CD4-positive, CD25-positive, alpha-beta regulatory T cell (primary cell): ENCODE measurements at regions not wholly inside any gene's neighbourhood (a gene's known extent, or its start where the extent isn't known, plus 50 kb on each side); places are given as distances from the start of the nearest gene placed in this dataset.

Experiments
- ATAC-seq, 2 donors: fragments of 150-1000 bp; cut with Tn5 transposase; one replicate each; pipeline ENCODE4 v1.10.0; 2021; ENCODE audit warnings: low read depth in 2 of 2, moderate number of reproducible peaks in 2 of 2, moderate library complexity in 1 of 2
- DNase-seq, 3 donors: peaks; one replicate each; pipeline versions ENCODE4 v3.0.0 to v3.0.0-alpha.2; 2012 to 2022; ENCODE audit warnings: mixed read lengths in 1 of 3
- H3K27ac ChIP-seq: one replicate; pipeline ENCODE4 v1.7.0; 2013; ENCODE audit warnings: mild to moderate bottlenecking, low read length; ENCODE audit not compliant: insufficient read depth, poor library complexity, severe bottlenecking
- H3K27me3 ChIP-seq: one replicate; pipeline ENCODE4 v1.7.0; 2013; ENCODE audit warnings: low read length; ENCODE audit not compliant: control insufficient read depth, insufficient read depth
- H3K36me3 ChIP-seq: one replicate; pipeline ENCODE4 v1.7.0; 2013; ENCODE audit warnings: mild to moderate bottlenecking, low read length, moderate library complexity; ENCODE audit not compliant: control insufficient read depth, insufficient read depth
- H3K4me1 ChIP-seq: 2 replicates; pipeline ENCODE4 v1.7.0; 2013; ENCODE audit warnings: mild to moderate bottlenecking, low read length; ENCODE audit not compliant: insufficient read depth, control insufficient read depth, poor library complexity, severe bottlenecking
- H3K4me3 ChIP-seq: one replicate; pipeline ENCODE4 v1.7.0; 2013; ENCODE audit warnings: low read depth, mild to moderate bottlenecking, low read length, moderate library complexity
- H3K9me3 ChIP-seq, 2 experiments: 1 replicate in 1 of 2; 2 replicates in 1 of 2; pipeline ENCODE4 v1.7.0; 2013; ENCODE audit warnings: low read length in 2 of 2, mild to moderate bottlenecking in 1 of 2, moderate library complexity in 1 of 2; ENCODE audit not compliant: control insufficient read depth in 2 of 2
- H3K27ac Mint-ChIP-seq, 3 donors: one replicate each; pipeline ENCODE4 v1.8.0; 2020 to 2022; ENCODE audit warnings: mild to moderate bottlenecking in 3 of 3, mixed read lengths in 3 of 3, moderate library complexity in 2 of 3
- H3K27me3 Mint-ChIP-seq: one replicate; pipeline ENCODE4 v1.8.0; 2022; ENCODE audit warnings: mild to moderate bottlenecking, mixed read lengths
- H3K36me3 Mint-ChIP-seq: one replicate; pipeline ENCODE4 v1.8.0; 2020; ENCODE audit warnings: mixed read lengths
- H3K4me1 Mint-ChIP-seq, 4 donors: one replicate each; pipeline ENCODE4 v1.8.0; 2020 to 2022; ENCODE audit warnings: mixed read lengths in 4 of 4, mild to moderate bottlenecking in 1 of 4
- H3K4me3 Mint-ChIP-seq, 4 donors: one replicate each; pipeline ENCODE4 v1.8.0; 2020 to 2022; ENCODE audit warnings: mild to moderate bottlenecking in 4 of 4, mixed read lengths in 4 of 4, moderate library complexity in 3 of 4
- H3K9me3 Mint-ChIP-seq, 7 donors: one replicate each; pipeline ENCODE4 v1.8.0; 2020 to 2022; ENCODE audit warnings: mixed read lengths in 7 of 7, mild to moderate bottlenecking in 3 of 7, moderate library complexity in 2 of 7

DNA sequence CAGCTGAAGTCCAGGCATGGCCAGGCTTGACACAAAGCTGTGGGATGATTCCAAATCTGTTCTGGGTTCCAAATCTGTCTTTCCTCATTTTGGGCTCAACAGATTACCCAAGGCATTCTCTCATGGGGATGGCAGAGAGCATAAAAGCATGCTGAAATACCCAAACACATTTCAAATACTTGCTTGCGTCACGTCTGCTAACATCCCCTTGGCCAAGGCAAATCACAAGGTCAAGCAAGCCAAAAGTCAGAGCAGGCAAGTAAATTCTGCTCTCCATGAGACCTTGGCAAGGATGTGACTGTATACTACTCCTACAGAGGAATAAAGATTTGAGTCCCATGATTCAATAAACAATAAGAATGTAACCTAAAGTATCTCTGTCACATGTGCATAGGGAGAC is 306.7 kb downstream of the EPB41L4A start:
- Mint-ChIP-seq H3K9me3 (no peaks in the 10 kb centered on the region), H3K4me3 (no peak overlapping the region), H3K27me3 (peaks cover 11% of the 10 kb centered on the region), H3K27ac (no peak overlapping the region), H3K4me1 (no peaks in the 10 kb centered on the region), H3K36me3 (no peaks in the 10 kb centered on the region)
- no peaks in the 10 kb centered on the region for H3K9me3 ChIP-seq
- peaks cover 3% of the 10 kb centered on the region for H3K27me3 ChIP-seq
- ATAC-seq (no peak), DNase-seq (no peak)
- no peaks in the 10 kb centered on the region for H3K36me3 ChIP-seq
- no peaks in the 10 kb centered on the region for H3K4me1 ChIP-seq
- no peak overlapping the region for H3K27ac ChIP-seq
- H3K4me3 ChIP-seq, result no peak overlapping the region

DNA sequence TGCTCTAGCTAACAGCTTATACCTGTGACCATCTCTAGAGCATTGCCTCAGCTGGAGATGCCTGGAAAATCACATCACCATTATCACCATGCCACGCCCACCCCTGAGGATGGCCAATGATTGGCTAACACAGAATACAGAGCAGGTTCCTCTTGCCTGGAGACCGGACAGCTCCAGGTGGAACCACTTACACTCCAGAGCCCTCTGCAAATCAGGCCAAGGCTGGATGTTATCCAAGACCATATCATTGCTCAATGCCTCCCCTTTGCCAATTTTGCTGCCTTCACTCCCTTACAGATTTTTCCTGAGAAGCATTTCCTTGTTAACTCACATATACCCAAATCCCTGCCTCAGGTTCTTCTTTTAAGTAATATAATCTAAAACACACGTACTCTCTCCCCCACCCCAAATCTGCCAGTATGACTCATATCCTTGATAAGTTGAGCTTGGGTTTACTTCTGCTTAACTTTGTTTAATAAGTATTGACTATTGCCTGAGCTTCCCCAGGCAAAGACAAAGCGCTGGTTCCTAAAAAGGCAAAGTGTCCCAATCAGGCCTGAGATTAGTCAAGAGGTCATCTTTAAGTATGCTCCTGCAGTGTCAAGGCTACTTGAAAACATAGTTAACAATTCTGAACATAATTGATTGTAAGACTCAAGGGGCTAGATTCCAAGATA is 309.6 kb downstream of the EPB41L4A start:
- Histone ChIP-seq H3K4me1 (no peaks in the 10 kb centered on the region), H3K27me3 (no peaks in the 10 kb centered on the region), H3K4me3 (no peak overlapping the region), H3K9me3 (no peaks in the 10 kb centered on the region), H3K27ac (no peak overlapping the region), H3K36me3 (no peaks in the 10 kb centered on the region)
- no peaks in the 10 kb centered on the region for H3K36me3 Mint-ChIP-seq
- no peak overlapping the region for H3K27ac Mint-ChIP-seq
- H3K27me3 Mint-ChIP-seq, result peaks cover 5% of the 10 kb centered on the region
- no peaks in the 10 kb centered on the region for H3K4me1 Mint-ChIP-seq
- H3K4me3 Mint-ChIP-seq, result no peak overlapping the region
- ATAC-seq (no peak), DNase-seq (no peak)
- no peaks in the 10 kb centered on the region for H3K9me3 Mint-ChIP-seq

DNA sequence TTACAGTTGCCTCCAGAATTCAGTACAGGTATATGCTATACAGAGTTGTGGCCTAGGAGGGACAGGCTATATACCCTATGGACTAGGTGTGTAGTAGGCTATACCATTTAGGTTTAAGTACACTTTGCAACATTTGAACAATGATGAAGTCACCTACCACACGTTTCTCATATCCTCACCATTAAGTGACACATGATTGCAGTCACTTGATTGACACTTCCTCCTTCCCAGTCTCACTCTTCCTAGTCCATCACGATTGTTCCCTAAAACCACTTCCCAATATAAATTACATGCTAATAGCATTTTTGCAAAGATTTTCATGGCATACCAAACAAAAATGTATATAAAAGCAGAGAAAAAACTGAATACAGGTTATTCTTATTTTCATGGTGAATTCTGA is 312.2 kb downstream of the EPB41L4A start:
- H3K27ac Mint-ChIP-seq, result no peak overlapping the region
- ATAC-seq, result no peak
- H3K36me3 ChIP-seq, result no peaks in the 10 kb centered on the region
- H3K27ac ChIP-seq, result no peak overlapping the region
- H3K36me3 Mint-ChIP-seq, result no peaks in the 10 kb centered on the region
- H3K27me3 ChIP-seq, result no peaks in the 10 kb centered on the region
- H3K4me1 Mint-ChIP-seq, result no peaks in the 10 kb centered on the region
- H3K4me3 Mint-ChIP-seq, result no peak overlapping the region
- H3K27me3 Mint-ChIP-seq, result peaks cover 5% of the 10 kb centered on the region
- no peaks in the 10 kb centered on the region for H3K9me3 Mint-ChIP-seq
- no peak overlapping the region for H3K4me3 ChIP-seq
- DNase-seq, result no peak
- no peaks in the 10 kb centered on the region for H3K9me3 ChIP-seq
- no peaks in the 10 kb centered on the region for H3K4me1 ChIP-seq

DNA sequence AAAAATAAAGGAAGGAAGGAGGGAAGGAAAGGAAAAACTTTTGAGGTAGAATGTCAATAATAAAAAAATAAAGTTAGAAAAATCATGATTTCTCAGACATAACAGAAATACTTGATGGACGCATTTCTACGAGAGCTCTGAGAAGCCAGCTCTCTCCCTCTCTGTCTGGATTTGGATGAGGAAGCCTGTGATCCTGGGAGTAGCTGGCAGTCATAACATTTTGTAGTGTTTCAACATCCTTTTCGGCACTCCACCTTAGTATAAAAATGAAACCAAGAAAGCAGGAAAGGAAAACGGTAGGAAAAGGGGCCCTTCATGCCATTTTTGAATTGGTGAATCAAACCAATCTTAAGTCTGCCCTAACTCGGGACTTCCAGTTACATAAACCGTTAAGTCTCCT is 321.3 kb downstream of the EPB41L4A start:
- Histone ChIP-seq H3K27ac (no peak overlapping the region), H3K27me3 (no peaks in the 10 kb centered on the region), H3K4me1 (no peaks in the 10 kb centered on the region), H3K9me3 (no peaks in the 10 kb centered on the region), H3K36me3 (no peaks in the 10 kb centered on the region), H3K4me3 (no peak overlapping the region)
- DNase-seq (no peak), ATAC-seq (no peak)
- no peaks in the 10 kb centered on the region for H3K4me1 Mint-ChIP-seq
- no peak overlapping the region for H3K4me3 Mint-ChIP-seq
- peaks cover 5% of the 10 kb centered on the region for H3K27me3 Mint-ChIP-seq
- H3K36me3 Mint-ChIP-seq, result no peaks in the 10 kb centered on the region
- H3K9me3 Mint-ChIP-seq, result peaks cover 0 to 5% (median 2%) of the 10 kb centered on the region in 7 donors
- no peak overlapping the region for H3K27ac Mint-ChIP-seq

DNA sequence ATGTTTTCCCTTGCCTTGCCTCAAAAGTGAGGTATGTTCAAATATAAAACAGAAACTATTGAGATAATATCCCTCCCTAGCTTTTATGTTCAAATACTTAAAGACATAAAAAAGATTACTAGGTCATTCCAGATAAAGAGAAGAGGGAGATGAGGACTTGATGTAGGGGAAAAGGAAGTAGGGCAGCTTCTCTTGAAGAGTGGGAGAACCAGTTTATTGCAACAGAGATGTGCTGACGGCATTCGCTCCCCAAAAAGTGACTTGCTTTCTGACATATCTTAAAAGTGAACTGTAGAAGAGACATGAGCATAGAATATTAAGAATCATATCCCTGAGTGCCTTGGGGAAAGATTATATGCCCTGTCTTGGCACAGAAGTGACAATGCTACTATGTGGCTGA is 330.2 kb upstream of the NREP start:
- Histone ChIP-seq H3K36me3 (no peaks in the 10 kb centered on the region), H3K27me3 (no peaks in the 10 kb centered on the region), H3K4me3 (no peak overlapping the region), H3K4me1 (no peaks in the 10 kb centered on the region), H3K9me3 (no peaks in the 10 kb centered on the region), H3K27ac (no peak overlapping the region)
- no peaks in the 10 kb centered on the region for H3K36me3 Mint-ChIP-seq
- peaks cover 0 to 5% (median 0%) of the 10 kb centered on the region in 7 donors for H3K9me3 Mint-ChIP-seq
- no peak overlapping the region for H3K27ac Mint-ChIP-seq
- DNase-seq (no peak), ATAC-seq (no peak)
- H3K4me3 Mint-ChIP-seq, result no peak overlapping the region
- no peaks in the 10 kb centered on the region for H3K4me1 Mint-ChIP-seq
- H3K27me3 Mint-ChIP-seq, result no peaks in the 10 kb centered on the region

DNA sequence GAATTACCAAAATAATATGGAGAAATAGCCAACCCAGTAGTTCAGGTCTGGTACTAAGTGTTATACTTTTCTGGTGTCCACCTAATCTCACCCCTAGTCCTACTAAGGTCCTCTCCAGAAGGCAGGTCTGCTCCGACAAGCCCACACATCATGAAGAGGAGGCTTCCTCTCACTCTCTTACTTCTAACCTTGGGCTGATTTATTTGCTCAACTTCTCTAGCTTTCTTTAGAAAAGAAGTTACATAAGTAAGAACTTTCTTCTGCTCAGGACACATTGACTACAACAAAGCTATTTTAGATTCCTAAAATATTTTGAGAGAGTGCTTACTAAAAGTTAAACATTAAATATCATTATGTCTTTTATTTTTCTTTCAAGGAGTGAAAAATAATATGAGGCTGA is 329.7 kb upstream of the NREP start:
- H3K36me3 ChIP-seq, result no peaks in the 10 kb centered on the region
- H3K9me3 ChIP-seq, result no peaks in the 10 kb centered on the region
- Mint-ChIP-seq H3K27me3 (no peaks in the 10 kb centered on the region), H3K4me3 (no peak overlapping the region), H3K36me3 (no peaks in the 10 kb centered on the region), H3K9me3 (peaks cover 0 to 5% (median 0%) of the 10 kb centered on the region in 7 donors), H3K27ac (no peak overlapping the region), H3K4me1 (no peaks in the 10 kb centered on the region)
- H3K27me3 ChIP-seq, result no peaks in the 10 kb centered on the region
- ATAC-seq (no peak), DNase-seq (no peak)
- H3K4me3 ChIP-seq, result no peak overlapping the region
- no peak overlapping the region for H3K27ac ChIP-seq
- H3K4me1 ChIP-seq, result no peaks in the 10 kb centered on the region

DNA sequence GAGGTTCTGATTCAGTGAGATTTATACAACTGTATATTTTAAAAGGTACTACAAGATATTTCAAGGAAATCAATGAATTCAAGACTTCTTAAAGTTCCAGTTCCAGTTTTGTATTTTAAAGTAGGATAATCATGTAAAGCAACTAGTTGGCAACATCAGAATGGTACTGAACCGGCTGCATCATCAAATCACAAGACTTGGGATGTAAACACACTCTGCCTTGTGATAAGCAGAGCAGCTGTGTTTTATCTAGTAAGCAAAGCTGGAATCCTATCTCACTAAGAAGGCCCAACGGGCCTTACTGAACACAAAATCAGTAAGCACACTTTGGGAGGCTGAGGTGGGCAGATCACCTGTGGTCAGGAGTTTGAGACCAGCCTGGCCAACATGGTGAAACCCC is 327.2 kb upstream of the NREP start:
- Mint-ChIP-seq H3K9me3 (peaks cover 0 to 8% (median 0%) of the 10 kb centered on the region in 7 donors), H3K27me3 (no peaks in the 10 kb centered on the region), H3K27ac (no peak overlapping the region), H3K4me1 (no peaks in the 10 kb centered on the region), H3K4me3 (no peak overlapping the region), H3K36me3 (no peaks in the 10 kb centered on the region)
- Histone ChIP-seq H3K9me3 (no peaks in the 10 kb centered on the region), H3K36me3 (no peaks in the 10 kb centered on the region), H3K27ac (no peak overlapping the region), H3K27me3 (no peaks in the 10 kb centered on the region), H3K4me1 (no peaks in the 10 kb centered on the region), H3K4me3 (no peak overlapping the region)
- no peak for DNase-seq
- no peak for ATAC-seq

DNA sequence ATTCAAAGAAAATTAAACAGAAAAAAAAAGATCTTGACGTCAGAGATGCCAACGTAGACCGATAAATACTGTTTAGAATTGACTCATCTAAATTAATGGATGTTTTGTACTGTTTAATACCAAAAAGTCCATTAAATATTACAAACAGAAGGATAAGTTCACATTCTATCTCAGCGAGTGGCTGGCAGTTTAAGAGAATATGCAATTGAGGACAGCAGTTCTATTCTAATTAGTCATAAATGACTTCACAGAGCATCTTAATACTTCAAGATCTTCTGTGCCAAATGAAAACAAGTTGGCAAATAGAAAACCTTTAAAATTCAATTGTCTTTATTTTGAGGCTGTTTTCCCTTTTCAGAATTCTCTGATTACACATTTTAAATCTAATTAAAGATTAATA is 326.6 kb upstream of the NREP start:
- ATAC-seq, result no peak
- Mint-ChIP-seq H3K9me3 (peaks cover 0 to 8% (median 0%) of the 10 kb centered on the region in 7 donors), H3K36me3 (no peaks in the 10 kb centered on the region), H3K4me1 (no peaks in the 10 kb centered on the region), H3K27ac (no peak overlapping the region), H3K27me3 (no peaks in the 10 kb centered on the region), H3K4me3 (no peak overlapping the region)
- Histone ChIP-seq H3K9me3 (no peaks in the 10 kb centered on the region), H3K27ac (no peak overlapping the region), H3K4me1 (no peaks in the 10 kb centered on the region), H3K27me3 (no peaks in the 10 kb centered on the region), H3K36me3 (no peaks in the 10 kb centered on the region), H3K4me3 (no peak overlapping the region)
- DNase-seq, result no peak
